ENCODE measurements at regions not wholly inside any gene's neighbourhood (a gene's known extent, or its start where the extent isn't known, plus 50 kb on each side); places are given as distances from the start of the nearest gene placed in this dataset.
A peak's percentile ranks its signal among the peaks of the same experiment; 100 is the strongest.

DNA sequence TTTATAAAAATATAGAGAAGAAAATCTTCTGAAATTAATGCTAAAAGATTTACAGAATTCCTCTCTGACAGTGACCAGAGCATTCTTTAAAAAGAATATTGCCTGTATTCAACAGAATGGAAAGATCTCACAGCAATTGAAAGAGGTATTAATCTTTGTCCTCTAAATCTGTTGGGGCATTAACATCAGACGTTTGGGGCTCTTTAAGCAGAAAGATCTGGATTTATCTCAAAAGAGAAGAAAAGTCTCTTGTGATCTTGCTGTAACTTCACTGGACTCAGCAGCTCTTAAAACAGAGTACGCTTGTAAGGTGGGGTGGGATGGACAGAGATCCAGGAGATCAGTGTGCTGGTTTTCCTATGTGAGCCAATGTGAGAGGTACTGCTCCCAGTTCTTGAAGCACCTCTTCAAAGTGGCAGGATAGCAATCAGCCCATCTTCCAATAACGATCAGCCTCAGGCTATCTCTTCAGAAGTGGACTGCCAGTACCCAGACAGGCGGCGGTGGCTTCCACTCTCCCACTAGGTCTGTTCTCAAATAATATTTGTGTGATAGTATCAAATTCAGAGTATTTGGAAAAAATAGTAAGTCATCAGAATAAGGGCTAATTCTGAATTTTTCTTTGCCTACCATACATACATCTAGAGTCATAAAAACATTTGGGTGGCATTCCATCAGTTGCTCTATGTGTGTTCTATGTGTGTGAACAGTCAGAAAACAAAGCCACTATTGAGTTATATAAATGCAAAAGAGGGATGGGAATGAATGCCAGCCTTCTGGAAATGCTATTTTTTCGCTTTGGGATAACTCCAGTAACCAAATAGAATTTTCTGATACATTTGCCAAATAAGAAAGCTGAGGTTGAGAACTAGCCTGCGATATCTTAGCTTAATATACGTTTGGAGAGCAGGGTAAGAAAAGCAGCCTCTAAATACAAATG lies 237.4 kb upstream of the RGS6 start:
- no peak overlapping the region for H3K27ac Mint-ChIP-seq
- peaks cover 44% of the 10 kb centered on the region for H3K36me3 Mint-ChIP-seq
- CTCF ChIA-PET, result interaction anchor here (0.7 kb wide), 1 partner anchor 38 kb away, joined by 3 read pairs; no protein-coding TSS in a partner anchor
- H3K4me3 Mint-ChIP-seq, result no peak overlapping the region
- H3K4me1 Mint-ChIP-seq, result peaks cover 24% of the 10 kb centered on the region
- H3K27me3 Mint-ChIP-seq, result no peaks in the 10 kb centered on the region
- DNase-seq, result no peak
- no peaks in the 10 kb centered on the region for H3K9me3 Mint-ChIP-seq

DNA sequence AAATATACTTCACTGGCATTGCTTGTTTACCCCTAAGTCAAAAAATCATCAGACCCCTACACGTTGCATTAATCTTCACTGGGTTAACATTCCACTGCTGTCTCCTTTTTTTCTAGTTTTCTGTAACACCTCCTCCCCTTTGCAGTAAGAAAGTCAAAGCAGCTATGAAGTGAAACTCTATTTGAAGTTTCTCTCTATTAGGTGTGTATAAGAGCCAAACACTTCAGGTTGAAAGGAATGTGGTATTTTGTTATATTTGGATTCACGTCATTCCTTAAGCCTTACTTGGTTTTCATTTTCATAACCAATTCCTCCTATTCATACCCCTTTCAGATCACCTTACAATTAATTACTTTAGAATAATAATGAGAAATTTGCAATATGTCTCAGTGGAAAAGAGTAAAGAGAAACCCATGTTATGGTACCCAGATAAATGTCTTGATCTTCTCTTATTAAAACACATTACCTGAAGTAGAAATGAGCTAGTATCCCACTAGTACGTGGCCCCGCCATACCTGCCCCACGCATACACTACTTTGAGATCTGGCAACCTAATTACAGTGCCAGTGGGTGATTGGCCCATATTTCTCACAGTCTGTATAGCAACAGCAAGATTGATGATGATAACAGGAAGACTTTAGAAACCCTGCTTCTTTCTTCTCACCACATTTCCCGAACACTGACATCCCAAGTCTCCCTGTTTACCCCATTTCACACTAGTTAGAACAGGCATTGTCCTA lies 236.4 kb upstream of the RGS6 start:
- H3K27me3 Mint-ChIP-seq, result no peaks in the 10 kb centered on the region
- H3K9me3 Mint-ChIP-seq, result no peaks in the 10 kb centered on the region
- H3K4me3 Mint-ChIP-seq, result no peak overlapping the region
- peaks cover 26% of the 10 kb centered on the region for H3K4me1 Mint-ChIP-seq
- H3K27ac Mint-ChIP-seq, result no peak overlapping the region
- peaks cover 46% of the 10 kb centered on the region for H3K36me3 Mint-ChIP-seq
- DNase-seq, result no peak
- CTCF ChIA-PET, result interaction anchor here (0.7 kb wide), 1 partner anchor 39 kb away, joined by 3 read pairs; no protein-coding TSS in a partner anchor

DNA sequence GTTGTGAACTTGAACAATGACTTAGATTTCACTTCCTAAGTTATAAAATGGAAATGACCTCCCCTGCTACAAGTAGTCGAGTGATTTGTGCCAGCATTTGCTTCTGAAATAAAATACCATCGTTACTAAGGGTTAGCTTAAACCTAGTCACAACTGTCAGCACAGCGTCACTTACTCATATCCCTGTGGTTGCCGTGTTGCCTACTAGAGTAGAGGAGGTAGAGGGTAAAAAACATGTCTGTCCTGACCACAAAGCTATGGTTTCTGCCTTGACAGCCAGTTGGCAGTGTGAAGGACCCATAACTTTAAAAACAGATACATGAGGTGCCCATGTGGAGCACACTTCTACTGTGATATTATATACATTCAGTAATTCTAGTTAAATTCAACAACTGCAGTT lies 234.2 kb upstream of the RGS6 start:
- H3K36me3 Mint-ChIP-seq, result peaks cover 49% of the 10 kb centered on the region
- H3K4me3 Mint-ChIP-seq, result no peak overlapping the region
- no peaks in the 10 kb centered on the region for H3K27me3 Mint-ChIP-seq
- CTCF ChIA-PET, result interaction anchor here (1.6 kb wide), 1 partner anchor 17 kb away, joined by 3 read pairs; no protein-coding TSS in a partner anchor
- no peak overlapping the region for H3K27ac Mint-ChIP-seq
- DNase-seq, result no peak
- no peaks in the 10 kb centered on the region for H3K9me3 Mint-ChIP-seq
- peaks cover 45% of the 10 kb centered on the region for H3K4me1 Mint-ChIP-seq

DNA sequence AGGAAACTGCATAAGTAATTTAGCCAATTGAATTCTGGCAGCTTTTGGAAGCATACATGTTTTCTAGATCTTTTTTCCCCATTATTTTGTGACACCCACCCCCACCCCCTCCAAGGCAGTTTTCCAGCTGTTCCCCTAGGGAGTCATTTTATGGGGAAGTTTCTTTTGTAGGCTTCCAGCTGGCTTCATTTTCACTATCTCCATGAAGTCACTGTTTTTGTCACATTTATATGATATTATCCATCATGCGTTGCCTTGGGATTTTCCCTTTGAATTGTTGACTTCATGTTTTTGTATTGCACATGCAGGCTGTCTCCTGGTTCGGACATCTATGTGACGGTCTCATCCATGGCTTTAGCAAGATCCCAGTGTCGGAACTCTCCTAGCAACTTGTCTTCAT lies 233.6 kb upstream of the RGS6 start:
- CTCF ChIA-PET, result interaction anchor here (1.6 kb wide), 1 partner anchor 16 kb away, joined by 3 read pairs; no protein-coding TSS in a partner anchor
- Mint-ChIP-seq H3K27ac (no peak overlapping the region), H3K27me3 (no peaks in the 10 kb centered on the region), H3K9me3 (no peaks in the 10 kb centered on the region), H3K4me1 (peaks cover 38% of the 10 kb centered on the region), H3K36me3 (peaks cover 47% of the 10 kb centered on the region), H3K4me3 (no peak overlapping the region)
- no peak for DNase-seq

DNA sequence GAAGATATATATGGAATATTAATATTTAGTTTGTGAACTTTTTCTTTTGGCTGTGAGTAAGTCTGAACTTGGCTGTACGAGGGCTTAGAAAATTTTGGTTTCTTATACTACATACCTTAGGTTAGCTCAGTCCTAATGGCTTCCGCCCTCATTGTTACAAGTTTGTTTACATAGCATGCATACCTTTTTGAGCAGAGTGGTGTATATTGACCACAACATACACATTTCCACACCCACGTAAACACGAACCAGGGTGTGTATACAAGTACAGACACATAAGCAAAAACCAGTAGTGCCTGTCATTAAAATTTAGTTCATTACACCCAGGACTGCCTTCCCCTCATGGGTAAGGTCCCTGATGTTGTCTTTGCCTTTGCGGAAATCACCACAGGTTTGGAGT lies 230.2 kb upstream of the RGS6 start:
- H3K27ac Mint-ChIP-seq, result peak overlapping the region; percentile 39
- DNase-seq, result no peak
- CTCF ChIA-PET, result no interaction called here
- no peaks in the 10 kb centered on the region for H3K9me3 Mint-ChIP-seq
- peaks cover 47% of the 10 kb centered on the region for H3K36me3 Mint-ChIP-seq
- no peak overlapping the region for H3K4me3 Mint-ChIP-seq
- no peaks in the 10 kb centered on the region for H3K27me3 Mint-ChIP-seq
- H3K4me1 Mint-ChIP-seq, result peaks cover 29% of the 10 kb centered on the region

DNA sequence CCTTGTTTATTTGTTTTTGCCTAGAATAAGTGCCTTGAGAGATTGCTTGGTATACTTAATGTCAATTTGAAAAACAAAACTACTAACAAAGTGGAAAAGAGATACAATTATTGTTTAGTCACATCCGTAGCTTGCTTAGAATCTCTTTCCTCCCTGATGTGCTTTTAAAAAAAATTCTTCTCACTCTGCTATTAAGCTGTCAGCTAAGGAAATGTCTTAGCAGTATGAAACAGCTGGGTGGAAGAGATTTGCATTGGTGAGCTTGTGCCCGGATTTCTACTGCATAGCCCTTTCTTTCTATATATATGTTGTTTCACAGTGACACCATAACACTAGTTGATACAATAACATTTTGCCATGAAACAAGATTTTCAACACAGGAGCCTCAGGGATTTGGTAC lies 229.4 kb upstream of the RGS6 start:
- H3K27me3 Mint-ChIP-seq, result no peaks in the 10 kb centered on the region
- H3K9me3 Mint-ChIP-seq, result no peaks in the 10 kb centered on the region
- H3K4me1 Mint-ChIP-seq, result peaks cover 28% of the 10 kb centered on the region
- peaks cover 46% of the 10 kb centered on the region for H3K36me3 Mint-ChIP-seq
- no peak for DNase-seq
- no peak overlapping the region for H3K27ac Mint-ChIP-seq
- no peak overlapping the region for H3K4me3 Mint-ChIP-seq
- CTCF ChIA-PET, result no interaction called here

DNA sequence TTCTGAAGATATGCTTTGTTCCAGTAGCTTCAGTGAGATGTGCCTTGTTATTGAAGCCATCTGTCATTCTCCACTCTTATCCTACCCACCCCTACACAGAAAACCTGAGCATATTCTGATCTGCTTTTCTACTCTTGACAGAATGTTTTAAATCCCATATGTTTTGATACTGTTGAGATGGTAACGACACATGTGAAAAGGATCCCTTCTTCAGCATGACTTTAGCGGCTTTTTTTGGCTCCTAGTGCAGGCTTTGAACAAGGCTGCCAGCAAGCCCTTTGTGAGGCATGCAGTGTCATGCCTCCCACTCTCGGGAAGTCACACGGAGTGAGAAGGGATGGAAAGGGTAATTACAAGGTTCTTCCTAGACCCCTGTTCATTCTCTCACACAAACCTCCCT lies 228.8 kb upstream of the RGS6 start:
- H3K27me3 Mint-ChIP-seq, result no peaks in the 10 kb centered on the region
- H3K27ac Mint-ChIP-seq, result no peak overlapping the region
- DNase-seq, result no peak
- CTCF ChIA-PET, result no interaction called here
- peaks cover 46% of the 10 kb centered on the region for H3K36me3 Mint-ChIP-seq
- H3K4me1 Mint-ChIP-seq, result peaks cover 24% of the 10 kb centered on the region
- no peak overlapping the region for H3K4me3 Mint-ChIP-seq
- no peaks in the 10 kb centered on the region for H3K9me3 Mint-ChIP-seq

DNA sequence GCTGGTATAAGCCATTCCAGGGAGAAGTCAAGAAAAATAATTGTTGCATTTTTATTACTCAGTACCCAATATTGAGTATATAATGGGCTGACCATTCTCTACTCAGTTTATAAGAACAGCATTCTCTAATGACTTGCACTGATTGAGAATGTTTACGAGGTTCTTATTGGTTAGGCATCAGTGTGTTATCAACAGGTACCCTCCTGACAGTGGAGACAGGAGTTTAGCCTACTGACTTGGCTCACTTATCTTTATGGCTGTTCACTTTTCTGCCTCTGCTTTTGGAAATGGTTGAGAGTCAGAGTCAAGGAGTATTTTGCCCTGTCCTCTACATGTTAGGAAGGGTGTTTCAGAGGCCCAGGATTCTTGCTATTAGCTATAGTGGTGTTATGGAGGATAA lies 228.0 kb upstream of the RGS6 start:
- no peaks in the 10 kb centered on the region for H3K9me3 Mint-ChIP-seq
- peaks cover 24% of the 10 kb centered on the region for H3K4me1 Mint-ChIP-seq
- peaks cover 44% of the 10 kb centered on the region for H3K36me3 Mint-ChIP-seq
- DNase-seq, result no peak
- H3K27me3 Mint-ChIP-seq, result no peaks in the 10 kb centered on the region
- no peak overlapping the region for H3K27ac Mint-ChIP-seq
- no peak overlapping the region for H3K4me3 Mint-ChIP-seq
- CTCF ChIA-PET, result no interaction called here

DNA sequence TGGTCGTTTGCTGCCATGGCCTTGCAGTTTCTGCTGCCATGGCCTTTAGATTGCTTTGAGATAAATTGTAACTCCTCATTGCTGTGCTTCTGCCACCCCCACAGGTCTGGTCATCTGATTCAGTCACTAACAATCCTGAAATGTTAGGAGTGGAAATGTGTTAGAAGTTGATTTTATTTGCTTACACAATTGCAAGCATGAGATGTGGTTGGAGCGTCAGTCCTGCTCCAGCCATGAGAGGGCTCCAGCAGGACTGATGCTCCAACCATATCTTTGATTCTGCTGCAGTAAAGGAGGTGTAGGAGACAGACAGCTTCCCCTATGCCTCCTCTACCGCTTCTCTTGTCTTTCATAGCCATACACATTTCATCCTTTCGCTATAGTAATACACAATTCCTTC lies 226.8 kb upstream of the RGS6 start:
- Mint-ChIP-seq H3K4me3 (no peak overlapping the region), H3K4me1 (peaks cover 21% of the 10 kb centered on the region), H3K27me3 (no peaks in the 10 kb centered on the region), H3K36me3 (peaks cover 42% of the 10 kb centered on the region), H3K27ac (no peak overlapping the region), H3K9me3 (no peaks in the 10 kb centered on the region)
- CTCF ChIA-PET, result no interaction called here
- no peak for DNase-seq

DNA sequence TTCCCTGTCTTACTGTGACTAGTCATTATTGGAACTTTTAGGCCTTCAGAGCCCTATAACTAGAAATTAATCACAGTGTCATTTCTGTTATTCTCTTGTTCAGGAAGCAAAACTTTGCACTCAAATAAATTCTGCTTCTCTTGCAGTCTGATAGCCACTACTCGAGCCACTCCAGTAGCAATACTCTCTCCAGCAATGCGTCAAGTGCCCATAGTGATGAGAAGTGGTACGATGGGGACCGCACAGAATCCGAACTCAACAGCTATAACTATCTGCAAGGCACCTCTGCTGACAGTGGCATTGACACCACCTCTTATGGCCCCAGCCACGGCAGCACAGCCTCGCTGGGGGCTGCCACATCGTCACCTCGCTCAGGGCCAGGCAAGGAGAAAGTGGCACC lies 223.2 kb upstream of the RGS6 start:
- Mint-ChIP-seq H3K27me3 (no peaks in the 10 kb centered on the region), H3K9me3 (no peaks in the 10 kb centered on the region), H3K4me1 (peaks cover 10% of the 10 kb centered on the region), H3K27ac (no peak overlapping the region), H3K4me3 (no peak overlapping the region), H3K36me3 (peaks cover 41% of the 10 kb centered on the region)
- CTCF ChIA-PET, result no interaction called here
- DNase-seq, result no peak

DNA sequence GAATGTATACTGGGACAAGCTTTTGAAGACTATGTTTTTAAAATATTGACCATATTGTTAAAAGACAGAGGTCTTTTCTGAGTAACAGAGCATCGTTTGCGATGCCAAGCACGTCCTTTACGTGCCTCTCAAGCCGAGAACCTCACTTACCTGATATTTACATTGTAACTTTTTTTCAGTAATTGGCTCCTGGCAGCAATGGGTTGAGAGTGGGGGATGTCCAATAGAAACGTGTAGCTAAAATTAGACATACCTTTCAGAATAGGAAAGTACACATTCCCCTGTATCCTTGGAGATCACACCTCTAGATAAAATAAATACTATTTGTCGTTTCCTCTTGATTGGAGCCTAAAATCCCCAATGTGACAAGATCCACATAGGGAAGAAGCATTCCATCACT lies 222.2 kb upstream of the RGS6 start:
- Mint-ChIP-seq H3K27ac (no peak overlapping the region), H3K9me3 (no peaks in the 10 kb centered on the region), H3K36me3 (peaks cover 39% of the 10 kb centered on the region), H3K27me3 (no peaks in the 10 kb centered on the region), H3K4me3 (no peak overlapping the region), H3K4me1 (peaks cover 10% of the 10 kb centered on the region)
- no peak for DNase-seq
- CTCF ChIA-PET, result no interaction called here

DNA sequence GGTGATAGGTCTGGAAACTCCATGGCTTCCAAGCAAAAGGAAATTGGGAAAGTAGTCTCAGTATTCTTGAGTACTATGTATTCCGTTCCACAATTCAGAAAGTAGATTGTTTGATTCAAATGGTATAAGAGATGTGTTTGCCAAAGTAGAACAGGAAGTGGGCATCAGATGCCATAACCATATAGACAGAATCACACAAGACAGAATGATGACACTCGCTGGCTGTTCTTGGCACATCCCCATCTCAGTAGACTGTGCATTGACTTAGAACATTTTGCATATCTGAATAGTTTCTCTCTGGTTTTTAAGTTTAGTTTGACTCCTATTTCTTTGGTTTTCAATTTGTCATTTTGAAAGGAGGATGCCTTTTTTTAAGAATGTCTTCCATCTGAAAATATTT lies 221.1 kb upstream of the RGS6 start:
- H3K27me3 Mint-ChIP-seq, result no peaks in the 10 kb centered on the region
- H3K4me1 Mint-ChIP-seq, result peaks cover 10% of the 10 kb centered on the region
- no peaks in the 10 kb centered on the region for H3K9me3 Mint-ChIP-seq
- peaks cover 36% of the 10 kb centered on the region for H3K36me3 Mint-ChIP-seq
- CTCF ChIA-PET, result interaction anchor here (0.7 kb wide), 1 partner anchor 52 kb away, joined by 3 read pairs; no protein-coding TSS in a partner anchor
- no peak overlapping the region for H3K4me3 Mint-ChIP-seq
- DNase-seq, result no peak
- peak overlapping the region; percentile 38 for H3K27ac Mint-ChIP-seq

DNA sequence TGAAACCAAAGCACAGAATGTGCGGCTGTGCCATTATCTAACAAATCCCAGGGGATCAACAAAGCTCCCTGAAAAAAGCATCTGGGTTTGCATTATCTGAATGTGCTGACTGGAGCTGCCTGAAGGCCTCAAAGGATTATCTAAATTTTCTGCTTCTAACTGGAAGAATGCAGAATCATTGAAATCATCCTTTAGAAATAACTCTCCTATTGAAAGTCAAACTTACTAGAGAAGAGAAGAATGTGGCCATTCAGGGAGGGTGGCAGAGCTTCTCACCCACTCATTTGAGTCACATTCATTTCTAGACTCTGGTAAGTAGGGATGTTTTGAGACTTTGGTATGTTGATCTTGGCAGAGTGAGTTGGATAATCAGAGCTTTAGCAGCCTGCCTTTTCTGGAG lies 220.6 kb upstream of the RGS6 start:
- Mint-ChIP-seq H3K36me3 (peaks cover 34% of the 10 kb centered on the region), H3K27ac (no peak overlapping the region), H3K4me1 (peaks cover 10% of the 10 kb centered on the region), H3K4me3 (no peak overlapping the region), H3K27me3 (no peaks in the 10 kb centered on the region), H3K9me3 (no peaks in the 10 kb centered on the region)
- no peak for DNase-seq
- CTCF ChIA-PET, result interaction anchor here (0.7 kb wide), 1 partner anchor 53 kb away, joined by 3 read pairs; no protein-coding TSS in a partner anchor

DNA sequence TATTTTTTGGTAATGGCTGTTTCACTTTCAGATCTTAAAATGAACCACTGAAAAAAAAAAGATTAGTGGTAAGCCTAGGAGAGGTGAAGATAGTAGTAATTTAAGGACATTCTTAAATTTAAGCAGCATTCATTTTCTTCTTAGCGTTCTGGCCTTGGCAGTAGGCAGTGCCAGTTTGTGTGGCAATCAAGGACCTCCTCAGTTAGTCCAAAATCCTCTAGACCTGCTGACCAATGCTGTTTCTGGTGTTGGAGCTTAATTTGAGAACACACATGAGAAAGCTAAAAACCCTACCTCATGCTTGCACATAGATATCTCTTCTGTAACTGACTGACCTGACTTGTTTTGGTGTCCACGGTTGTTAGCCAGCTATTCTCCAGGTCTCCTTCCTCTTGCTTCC lies 219.8 kb upstream of the RGS6 start:
- Mint-ChIP-seq H3K4me3 (no peak overlapping the region), H3K27me3 (no peaks in the 10 kb centered on the region), H3K4me1 (peaks cover 10% of the 10 kb centered on the region), H3K27ac (no peak overlapping the region), H3K36me3 (peaks cover 31% of the 10 kb centered on the region), H3K9me3 (no peaks in the 10 kb centered on the region)
- DNase-seq, result no peak
- CTCF ChIA-PET, result interaction anchor here (0.7 to 1.4 kb wide), 3 partner anchors 9 to 570 kb away, joined by 3 read pairs; no protein-coding TSS in a partner anchor
